ENCODE measurements at regions not wholly inside any gene's neighbourhood (a gene's known extent, or its start where the extent isn't known, plus 50 kb on each side); places are given as distances from the start of the nearest gene placed in this dataset.

- Histone ChIP-seq H3K9me3 (no peaks in the 10 kb centered on the region), H3K4me1 (no peaks in the 10 kb centered on the region), H3K27ac (no peak overlapping the region), H3K36me3 (no peaks in the 10 kb centered on the region), H3K4me3 (no peak overlapping the region), H3K27me3 (no peaks in the 10 kb centered on the region)
- DNase-seq, result no peak
- TF ChIP-seq POLR2A (IDR thresholded peaks at IDR 0.05), result no peak
- TF ChIP-seq CTCF (IDR thresholded peaks at IDR 0.05), result no peak
Measured at GRCh38 chr20:52247548-52247947, 56.0 kb upstream of the ZFP64 start.

- H3K27me3 ChIP-seq, result no peaks in the 10 kb centered on the region
- H3K4me3 ChIP-seq, result no peak overlapping the region
- H3K36me3 ChIP-seq, result no peaks in the 10 kb centered on the region
- no peaks in the 10 kb centered on the region for H3K9me3 ChIP-seq
- no peaks in the 10 kb centered on the region for H3K4me1 ChIP-seq
- no peak overlapping the region for H3K27ac ChIP-seq
- no peak for DNase-seq
- TF ChIP-seq CTCF (IDR thresholded peaks at IDR 0.05) (no peak), POLR2A (IDR thresholded peaks at IDR 0.05) (no peak)
Measured at GRCh38 chr20:52246366-52246765, 54.8 kb upstream of the ZFP64 start.

GRCh38 chr20:52244702-52245101, 53.1 kb upstream of the ZFP64 start:
- Histone ChIP-seq H3K9me3 (no peaks in the 10 kb centered on the region), H3K36me3 (no peaks in the 10 kb centered on the region), H3K4me1 (no peaks in the 10 kb centered on the region), H3K27ac (no peak overlapping the region), H3K27me3 (no peaks in the 10 kb centered on the region), H3K4me3 (no peak overlapping the region)
- TF ChIP-seq POLR2A (IDR thresholded peaks at IDR 0.05), result no peak
- TF ChIP-seq CTCF (IDR thresholded peaks at IDR 0.05), result no peak
- no peak for DNase-seq

GRCh38 chr20:52242237-52243230, 51.0 kb upstream of the ZFP64 start:
- H3K4me1 ChIP-seq, result no peaks in the 10 kb centered on the region
- no peak for DNase-seq
- H3K27me3 ChIP-seq, result no peaks in the 10 kb centered on the region
- H3K27ac ChIP-seq, result no peak overlapping the region
- TF ChIP-seq CTCF (IDR thresholded peaks at IDR 0.05), result peak; percentile 35 to 79 (median 48)
- no peak for TF ChIP-seq POLR2A (IDR thresholded peaks at IDR 0.05)
- no peaks in the 10 kb centered on the region for H3K36me3 ChIP-seq
- no peak overlapping the region for H3K4me3 ChIP-seq
- H3K9me3 ChIP-seq, result no peaks in the 10 kb centered on the region

Small RNA genes lying in the stretch of these regions (small RNA-seq; reads per million reads assigned to genes)
- gene RF02271, result 0 reads per million in 2 donors
- 0 reads per million in 2 donors for gene RPL36P1

Data from Peyer's patch (tissue), 4 donors.